B cell (primary cell): ENCODE measurements at regions not wholly inside any gene's neighbourhood (a gene's known extent, or its start where the extent isn't known, plus 50 kb on each side); places are given as distances from the start of the nearest gene placed in this dataset.

Experiments
- EZH2 ChIP-seq: IDR thresholded peaks from 2 replicates; pipeline ENCODE4 v1.6.1; 2012; ENCODE audit warnings: borderline replicate concordance, low read depth, mild to moderate bottlenecking, moderate library complexity, low read length; ENCODE audit not compliant: insufficient read depth, poor library complexity, severe bottlenecking
- TF ChIP-seq, protein P1 (sequence below): fragments of 200-600 bp; IDR thresholded peaks from one replicate; pipeline ENCODE4 v1.8.0; 2022; ENCODE audit warnings: antibody characterized with exemption, mild to moderate bottlenecking

GRCh38 chr2:81979086-81979485, 1674.5 kb upstream of the LRRTM1 start:
- TF ChIP-seq, protein P1, sequence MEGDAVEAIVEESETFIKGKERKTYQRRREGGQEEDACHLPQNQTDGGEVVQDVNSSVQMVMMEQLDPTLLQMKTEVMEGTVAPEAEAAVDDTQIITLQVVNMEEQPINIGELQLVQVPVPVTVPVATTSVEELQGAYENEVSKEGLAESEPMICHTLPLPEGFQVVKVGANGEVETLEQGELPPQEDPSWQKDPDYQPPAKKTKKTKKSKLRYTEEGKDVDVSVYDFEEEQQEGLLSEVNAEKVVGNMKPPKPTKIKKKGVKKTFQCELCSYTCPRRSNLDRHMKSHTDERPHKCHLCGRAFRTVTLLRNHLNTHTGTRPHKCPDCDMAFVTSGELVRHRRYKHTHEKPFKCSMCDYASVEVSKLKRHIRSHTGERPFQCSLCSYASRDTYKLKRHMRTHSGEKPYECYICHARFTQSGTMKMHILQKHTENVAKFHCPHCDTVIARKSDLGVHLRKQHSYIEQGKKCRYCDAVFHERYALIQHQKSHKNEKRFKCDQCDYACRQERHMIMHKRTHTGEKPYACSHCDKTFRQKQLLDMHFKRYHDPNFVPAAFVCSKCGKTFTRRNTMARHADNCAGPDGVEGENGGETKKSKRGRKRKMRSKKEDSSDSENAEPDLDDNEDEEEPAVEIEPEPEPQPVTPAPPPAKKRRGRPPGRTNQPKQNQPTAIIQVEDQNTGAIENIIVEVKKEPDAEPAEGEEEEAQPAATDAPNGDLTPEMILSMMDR: no peak
- no peak for TF ChIP-seq EZH2
